Inflammatory macrophage treated with lipopolysaccharide for 4 hours (primary cell): ENCODE measurements at regions not wholly inside any gene's neighbourhood (a gene's known extent, or its start where the extent isn't known, plus 50 kb on each side); places are given as distances from the start of the nearest gene placed in this dataset.

Experiments
- DNase-seq: peaks from one replicate; pipeline ENCODE4 v3.0.0-alpha.2; 2020

DNA sequence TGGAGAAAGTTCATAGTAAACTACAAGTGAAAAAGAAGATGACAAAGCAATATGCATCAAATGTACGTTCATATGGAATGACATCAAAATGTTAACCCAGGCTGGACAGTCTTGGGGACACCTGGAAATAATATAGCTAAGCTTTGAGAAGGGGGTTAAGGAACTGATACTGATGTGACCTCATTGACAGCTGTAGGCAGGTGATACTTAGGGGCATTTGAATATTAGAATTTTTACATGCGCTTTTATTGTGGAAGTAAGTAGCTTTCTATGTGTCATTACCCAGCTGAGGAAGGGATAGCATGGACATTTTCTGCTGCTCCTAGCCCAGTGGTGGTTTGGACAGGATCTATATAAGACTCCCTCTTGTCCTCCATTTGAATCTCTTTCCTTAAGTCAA lies 299.7 kb downstream of the CWC27 start:
- DNase-seq = no peak

DNA sequence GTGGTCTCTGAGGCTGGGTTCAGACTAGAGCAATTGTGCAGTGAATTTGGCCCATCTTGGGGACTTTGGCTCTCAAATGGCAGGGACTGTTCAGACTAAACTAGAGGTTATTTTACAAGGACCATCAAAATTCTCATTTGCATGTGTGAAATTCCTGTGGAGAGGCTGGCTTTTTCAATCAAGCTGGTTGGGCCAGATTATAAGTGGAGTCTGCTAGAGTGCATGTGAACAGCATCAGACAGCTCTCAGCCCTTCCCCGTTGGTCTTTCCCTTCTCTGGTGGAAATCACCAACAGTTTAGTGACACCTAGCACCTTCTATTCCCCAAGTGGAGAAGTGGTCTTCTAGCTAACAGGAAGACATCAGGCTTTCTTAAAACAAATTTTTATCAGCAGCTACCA lies 301.3 kb downstream of the CWC27 start:
- DNase-seq = no peak

DNA sequence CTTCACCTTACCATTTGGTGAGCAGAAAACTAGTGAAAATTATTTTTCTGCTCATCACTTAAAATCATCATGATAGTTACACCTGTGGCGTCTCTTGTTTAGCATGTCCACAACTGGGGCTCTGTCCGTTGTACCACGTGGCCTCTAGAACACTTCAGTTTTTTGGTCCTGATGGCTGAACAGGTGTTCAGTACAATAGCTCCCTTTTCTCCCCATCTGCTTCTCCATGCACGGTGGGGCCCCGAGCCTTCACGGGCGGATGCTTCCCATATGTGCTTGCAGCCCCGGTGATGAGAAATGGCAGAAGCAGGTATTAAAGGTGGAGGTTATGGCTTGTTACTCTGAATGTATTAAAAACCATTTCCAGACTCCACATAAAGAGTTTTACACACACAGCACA lies 304.1 kb downstream of the CWC27 start:
- no peak for DNase-seq

DNA sequence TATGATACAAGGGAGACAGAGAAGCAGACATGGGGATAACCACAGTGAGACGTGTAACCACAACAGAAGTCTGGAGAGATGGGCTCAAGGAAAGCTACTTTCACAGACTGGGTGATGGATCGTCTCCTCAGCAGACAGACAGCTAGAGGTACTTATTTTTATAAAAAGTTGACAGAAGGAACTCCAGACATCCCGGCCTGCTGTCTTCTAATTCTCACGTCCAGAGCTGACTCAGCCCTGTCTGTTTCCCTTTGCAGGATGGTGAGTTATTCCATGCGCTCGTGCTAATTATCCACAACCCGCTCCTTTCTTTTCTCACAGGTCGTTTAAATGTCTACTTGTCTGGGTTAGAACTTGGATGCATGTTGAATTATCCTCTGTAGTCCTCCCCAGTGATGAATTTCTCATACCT lies 304.5 kb downstream of the CWC27 start:
- no peak for DNase-seq

DNA sequence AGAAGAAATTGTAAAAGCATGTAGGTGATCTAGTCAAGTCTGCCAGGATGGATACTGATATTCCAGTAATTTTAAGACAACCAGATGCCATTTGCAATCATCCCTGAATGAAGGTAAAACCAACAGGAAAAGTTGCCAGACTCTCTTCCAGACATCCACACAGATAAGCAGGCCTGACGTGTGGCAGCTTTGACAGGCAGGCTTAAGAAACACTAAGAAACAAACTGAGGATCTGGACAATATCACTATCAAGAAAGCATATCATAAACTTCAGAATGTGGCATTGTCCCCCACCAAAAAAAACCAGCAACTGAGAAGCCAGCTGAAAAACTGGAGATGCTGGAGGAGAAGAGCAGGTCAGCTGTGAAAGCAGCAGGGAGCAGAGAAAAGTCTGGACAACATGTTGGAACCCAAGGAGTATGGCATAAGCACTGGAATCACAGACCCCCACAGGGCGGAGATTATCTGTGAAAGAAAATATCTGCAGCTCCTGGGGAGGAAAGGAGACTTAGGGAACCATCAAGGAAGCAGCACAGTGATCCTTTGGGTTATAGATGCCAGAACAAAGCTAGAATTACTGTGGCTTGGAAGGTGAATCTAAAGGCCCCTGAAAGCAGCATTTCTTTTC lies 307.0 kb downstream of the CWC27 start:
- no peak for DNase-seq

DNA sequence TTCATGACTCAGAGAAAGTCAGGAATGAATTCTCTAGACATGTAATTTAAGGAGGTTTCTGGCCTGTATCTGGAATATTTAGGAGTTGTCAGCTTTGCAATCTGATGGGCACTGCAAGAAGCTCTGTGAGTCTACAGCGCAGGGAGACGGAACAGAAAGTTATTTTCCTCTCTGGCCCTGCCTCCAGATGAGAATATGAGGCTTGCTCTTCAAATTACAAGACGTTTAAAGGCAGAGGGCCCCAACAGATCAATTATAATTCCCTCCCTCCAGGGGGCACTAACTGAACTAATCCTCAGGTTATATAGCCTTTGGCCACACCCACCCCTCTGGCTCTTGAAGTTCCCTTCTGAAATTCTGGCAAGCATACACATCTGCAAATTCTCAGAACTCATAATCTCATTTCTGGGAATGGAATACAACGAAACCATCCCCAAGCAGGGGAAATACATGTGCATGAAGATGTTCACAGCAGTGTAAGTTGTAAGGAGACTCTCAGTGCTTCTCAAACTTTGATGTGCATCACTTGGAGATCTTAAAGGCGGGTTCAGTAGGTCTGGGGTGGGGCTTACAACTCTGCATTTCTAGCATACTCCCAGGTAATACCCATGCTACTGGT lies 307.6 kb downstream of the CWC27 start:
- peak; percentile 70 for DNase-seq

DNA sequence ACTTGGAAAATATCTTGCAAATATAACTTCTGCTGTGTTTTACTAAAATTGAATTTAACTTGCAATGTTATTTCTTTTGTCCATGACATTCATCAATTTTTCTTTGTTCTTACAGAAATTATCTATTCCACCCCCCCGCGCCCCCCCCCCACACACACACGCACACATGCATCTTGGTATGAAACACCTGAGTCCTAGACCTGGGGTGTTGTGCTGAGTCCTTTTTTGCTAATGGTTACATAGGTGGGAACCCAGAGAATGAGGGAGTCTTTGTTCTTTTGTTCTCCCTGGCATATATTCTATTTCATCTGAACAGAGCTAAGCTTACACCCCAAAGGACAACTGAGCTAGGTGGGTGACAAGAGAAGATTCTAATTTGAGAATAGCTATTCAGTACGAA lies 308.9 kb downstream of the CWC27 start:
- DNase-seq = no peak

DNA sequence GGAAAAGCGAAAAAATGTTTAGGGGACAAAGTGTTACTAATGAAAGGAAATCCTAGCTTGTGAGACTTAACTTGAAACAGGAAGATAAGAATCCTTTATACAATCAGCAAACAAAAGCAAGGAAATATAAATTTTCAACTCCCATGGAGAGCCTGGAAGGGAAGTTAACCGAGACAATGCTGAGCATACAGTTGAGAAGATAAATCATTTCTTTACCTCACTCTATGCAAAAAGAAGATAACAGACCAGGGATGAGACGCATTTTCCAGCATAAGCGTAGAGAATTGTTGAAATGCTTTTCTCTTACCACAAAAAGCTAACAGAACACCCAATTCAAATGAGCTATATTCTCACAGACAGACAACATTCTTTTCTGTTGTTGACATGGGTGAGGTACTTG lies 309.6 kb downstream of the CWC27 start:
- no peak for DNase-seq

DNA sequence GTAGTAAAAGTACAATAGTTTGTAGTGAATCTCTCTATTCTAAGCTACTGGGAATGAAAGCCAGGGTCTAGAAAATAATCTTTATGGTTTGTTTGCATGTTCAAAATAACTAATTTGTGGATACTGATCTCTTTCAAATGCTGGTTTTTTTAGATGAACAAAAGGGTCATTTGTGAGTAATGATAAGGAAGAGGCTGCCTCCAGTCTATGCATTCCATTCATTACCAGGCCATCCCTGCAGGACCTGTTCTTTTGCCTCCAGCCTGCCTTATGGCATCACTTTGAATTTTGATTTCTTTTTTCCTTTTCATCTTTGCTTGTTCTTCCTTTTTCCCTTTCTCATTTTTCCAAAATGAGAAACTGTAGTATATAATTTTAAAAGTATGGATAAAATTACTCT lies 312.3 kb downstream of the CWC27 start:
- DNase-seq = no peak

DNA sequence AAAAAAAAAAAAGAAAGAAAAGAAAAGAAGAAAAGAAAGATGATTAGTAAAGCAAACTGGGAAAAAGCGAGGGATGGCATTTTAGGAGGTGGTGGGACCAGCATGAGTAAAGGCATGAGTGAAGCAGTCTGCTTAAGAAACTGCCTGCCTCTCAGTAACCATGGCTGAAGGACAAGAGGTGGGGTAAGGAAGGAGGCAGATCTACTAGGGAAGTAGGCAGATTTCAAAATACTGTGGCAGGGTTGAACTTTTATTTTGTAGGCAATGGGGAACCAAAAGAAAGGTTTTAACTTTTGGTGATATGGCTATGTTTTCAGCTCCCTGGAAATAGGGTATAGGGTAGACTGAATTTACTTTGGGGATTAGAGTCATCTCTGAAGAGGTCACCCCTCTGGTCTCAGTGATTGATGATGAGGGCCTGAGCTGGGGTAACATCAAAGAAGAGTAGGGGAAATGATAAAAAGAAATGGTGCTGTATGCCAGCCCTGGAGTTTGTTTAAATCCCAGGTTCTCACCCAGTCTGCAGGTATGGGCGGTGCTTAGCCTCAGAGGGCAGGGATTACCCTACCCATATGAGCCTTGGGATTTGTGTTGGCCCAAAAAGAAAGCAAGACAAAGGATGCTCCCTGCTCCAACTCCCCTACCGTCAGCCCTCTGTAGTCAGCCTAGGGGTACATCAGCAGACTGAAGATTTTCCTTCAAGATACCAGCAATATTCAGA lies 316.2 kb downstream of the CWC27 start:
- DNase-seq = peak; percentile 70

DNA sequence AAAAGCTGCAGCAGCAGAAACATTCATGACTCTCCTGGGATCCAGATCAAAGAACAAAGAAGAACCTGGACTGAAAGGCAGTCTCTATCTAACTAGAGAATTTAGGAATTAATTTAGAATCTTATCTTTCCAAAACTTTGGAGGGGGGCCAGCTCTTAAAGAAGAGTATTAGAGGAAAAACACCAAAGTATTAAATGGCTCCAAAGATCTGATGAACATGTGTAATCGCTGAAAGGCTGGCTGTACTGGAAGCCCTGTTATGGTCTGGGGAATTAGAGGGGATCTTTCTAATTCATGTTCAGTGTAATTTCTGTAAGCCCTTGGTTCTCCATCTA lies 316.8 kb downstream of the CWC27 start:
- no peak for DNase-seq

DNA sequence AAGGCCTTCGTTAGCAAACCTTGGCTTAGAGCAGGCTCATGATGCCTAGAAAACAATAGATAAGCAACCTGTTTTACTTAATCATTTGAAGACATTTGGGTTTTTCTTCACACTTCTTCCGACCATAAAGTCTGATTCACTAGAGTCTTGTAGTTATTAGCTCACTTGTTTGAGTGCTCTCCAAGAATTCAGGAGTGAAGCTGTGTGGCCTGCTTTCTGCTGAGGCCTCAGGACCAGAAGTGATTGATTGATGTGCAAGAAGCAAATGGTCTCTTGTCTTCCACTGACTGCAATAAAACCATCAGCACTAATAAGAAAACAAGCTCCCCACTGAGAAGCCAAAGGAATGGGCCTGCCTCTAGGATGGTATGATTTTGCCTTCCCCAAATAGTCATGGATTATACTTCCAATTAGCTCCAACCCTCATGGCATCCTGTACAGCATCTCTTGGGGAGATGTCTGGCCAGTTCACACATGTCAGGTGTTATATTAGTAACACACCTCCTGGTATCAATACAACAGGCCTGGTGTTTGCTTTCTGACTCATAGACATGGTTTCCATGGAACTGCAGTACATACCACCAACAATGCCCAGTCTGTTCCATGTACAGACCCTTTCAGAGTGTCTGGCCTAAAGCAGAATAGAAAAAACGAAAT lies 317.6 kb downstream of the CWC27 start:
- DNase-seq = no peak

DNA sequence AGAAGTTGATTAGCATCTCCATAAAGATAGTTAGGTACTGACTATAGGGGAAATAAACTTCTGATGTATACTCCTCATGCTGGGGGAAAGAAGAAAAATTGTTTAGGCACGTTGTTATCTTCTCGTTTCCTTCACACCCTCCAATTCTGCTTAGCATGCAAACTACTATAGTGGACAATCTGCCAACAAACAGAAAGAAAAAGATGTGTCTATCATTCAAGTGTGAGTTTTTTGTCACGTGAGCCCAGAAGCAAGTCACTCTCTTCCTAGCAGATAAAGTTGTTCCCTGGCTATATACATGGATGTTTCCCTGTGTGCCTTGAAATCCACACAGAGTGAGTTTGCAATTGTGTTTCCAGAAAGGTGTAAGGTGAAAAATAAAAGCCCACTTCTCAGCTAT lies 318.4 kb downstream of the CWC27 start:
- DNase-seq = no peak

DNA sequence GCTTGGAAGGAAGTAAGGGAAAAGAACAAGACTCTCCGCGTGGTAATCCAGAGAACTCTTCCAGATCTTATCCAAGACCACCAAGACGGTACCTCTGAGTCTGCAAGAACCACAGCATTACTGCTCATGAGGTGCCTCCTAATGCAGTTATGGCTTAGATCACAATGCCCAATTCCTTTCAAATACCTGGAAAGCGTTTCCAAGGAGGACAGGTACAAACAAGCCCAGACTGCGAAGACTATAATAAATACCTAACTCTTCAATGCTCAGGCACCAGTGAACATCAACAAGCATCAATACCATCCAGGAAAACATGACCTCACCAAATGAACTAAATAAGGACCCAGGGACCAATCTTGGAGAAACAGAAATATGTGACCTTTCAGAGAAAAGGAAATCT lies 325.5 kb downstream of the CWC27 start:
- DNase-seq = no peak

DNA sequence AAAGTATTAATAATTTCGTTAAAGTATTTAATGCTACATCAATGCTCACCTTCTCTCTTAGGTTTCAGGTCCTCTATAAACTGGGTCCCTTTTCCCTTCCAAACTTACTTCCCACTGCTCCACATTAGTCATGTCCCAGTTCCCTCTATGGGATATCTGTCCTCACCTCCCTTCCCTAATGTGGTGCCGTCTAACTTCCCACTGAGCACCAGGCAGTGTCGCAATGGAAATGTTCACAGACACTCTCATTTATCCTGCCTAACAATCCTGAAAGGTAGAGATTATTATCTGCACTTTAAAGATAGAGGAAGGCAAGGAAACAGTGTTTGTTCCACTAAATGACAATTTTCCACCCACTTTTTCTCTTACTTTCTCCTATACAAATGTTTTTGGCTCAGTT lies 329.7 kb downstream of the CWC27 start:
- DNase-seq = no peak
